ENCODE measurements at regions not wholly inside any gene's neighbourhood (a gene's known extent, or its start where the extent isn't known, plus 50 kb on each side); places are given as distances from the start of the nearest gene placed in this dataset.

GRCh38 chr13:109842212-109842920 is 56.0 kb upstream of the IRS2 start:
- Histone ChIP-seq H3K4me1 (ENCODE audit: control insufficient read depth in 5 of 5, insufficient read depth in 5 of 5, low read length in 5 of 5) (no peaks in the 10 kb centered on the region), H3K27me3 (ENCODE audit: control insufficient read depth in 3 of 3, insufficient read depth in 3 of 3, low read length in 2 of 3) (peaks cover 0 to 7% (median 7%) of the 10 kb centered on the region in 3 donors), H3K27ac (ENCODE audit: low read depth in 1 of 2, low read length in 1 of 2) (no peak overlapping the region), H3K4me3 (no peak overlapping the region), H3K36me3 (ENCODE audit: control insufficient read depth in 4 of 4, insufficient read depth in 4 of 4, low read length in 4 of 4) (no peaks in the 10 kb centered on the region), H3K9me3 (ENCODE audit: control insufficient read depth in 4 of 4, insufficient read depth in 3 of 4, low read length in 3 of 4) (peaks cover 0 to 2% (median 0%) of the 10 kb centered on the region in 4 donors), H3K9ac (ENCODE audit: insufficient read depth in 1 of 2, low read length in 2 of 2) (no peak overlapping the region)
- TF ChIP-seq CTCF (IDR thresholded peaks at IDR 0.05; ENCODE audit: control extremely low read depth, extremely low read depth) = no peak
- DNase-seq = no peak
- ATAC-seq (ENCODE audit: insufficient read depth, low FRiP score) = no peak
- 86 to 91% methylated on average over 6 of the region's 6 CpGs for WGBS, 2 donors

- DNase-seq = no peak
- Histone ChIP-seq H3K27me3 (ENCODE audit: control insufficient read depth in 3 of 3, insufficient read depth in 3 of 3, low read length in 2 of 3) (peaks cover 0 to 7% (median 3%) of the 10 kb centered on the region in 3 donors), H3K4me3 (no peak overlapping the region), H3K27ac (ENCODE audit: low read depth in 1 of 2, low read length in 1 of 2) (no peak overlapping the region), H3K9ac (ENCODE audit: insufficient read depth in 1 of 2, low read length in 2 of 2) (no peak overlapping the region), H3K4me1 (ENCODE audit: control insufficient read depth in 5 of 5, insufficient read depth in 5 of 5, low read length in 5 of 5) (no peaks in the 10 kb centered on the region), H3K36me3 (ENCODE audit: control insufficient read depth in 4 of 4, insufficient read depth in 4 of 4, low read length in 4 of 4) (no peaks in the 10 kb centered on the region), H3K9me3 (ENCODE audit: control insufficient read depth in 4 of 4, insufficient read depth in 3 of 4, low read length in 3 of 4) (peaks cover 0 to 2% (median 0%) of the 10 kb centered on the region in 4 donors)
- 93 to 96% methylated on average over 4 of the region's 4 CpGs for WGBS, 2 donors
- no peak for TF ChIP-seq CTCF (IDR thresholded peaks at IDR 0.05; ENCODE audit: control extremely low read depth, extremely low read depth)
- no peak for ATAC-seq (ENCODE audit: insufficient read depth, low FRiP score)
Observed at GRCh38 chr13:109840893-109841287, 54.5 kb upstream of the IRS2 start.

- Histone ChIP-seq H3K9ac (ENCODE audit: insufficient read depth in 1 of 2, low read length in 2 of 2) (no peak overlapping the region), H3K9me3 (ENCODE audit: control insufficient read depth in 4 of 4, insufficient read depth in 3 of 4, low read length in 3 of 4) (peaks cover 0 to 2% (median 0%) of the 10 kb centered on the region in 4 donors), H3K4me3 (no peak overlapping the region), H3K27me3 (ENCODE audit: control insufficient read depth in 3 of 3, insufficient read depth in 3 of 3, low read length in 2 of 3) (peaks cover 0 to 7% (median 0%) of the 10 kb centered on the region in 3 donors), H3K27ac (ENCODE audit: low read depth in 1 of 2, low read length in 1 of 2) (no peak overlapping the region), H3K4me1 (ENCODE audit: control insufficient read depth in 5 of 5, insufficient read depth in 5 of 5, low read length in 5 of 5) (no peaks in the 10 kb centered on the region), H3K36me3 (ENCODE audit: control insufficient read depth in 4 of 4, insufficient read depth in 4 of 4, low read length in 4 of 4) (no peaks in the 10 kb centered on the region)
- 14 to 38% methylated on average over 9 of the region's 9 CpGs for WGBS, 2 donors
- ATAC-seq (ENCODE audit: insufficient read depth, low FRiP score) = no peak
- no peak for DNase-seq
- TF ChIP-seq CTCF (IDR thresholded peaks at IDR 0.05; ENCODE audit: control extremely low read depth, extremely low read depth) = no peak
Observed at GRCh38 chr13:109840201-109840892, 54.0 kb upstream of the IRS2 start.
